Endothelial cell (in vitro differentiated cells): ENCODE measurements at regions not wholly inside any gene's neighbourhood (a gene's known extent, or its start where the extent isn't known, plus 50 kb on each side); places are given as distances from the start of the nearest gene placed in this dataset.

ENCODE experiments used
- DNase-seq: peaks from one replicate; pipeline ENCODE4 v3.0.0; 2021; ENCODE audit warnings: low spot score
- H3K27ac Mint-ChIP-seq: one replicate; pipeline ENCODE4 v1.8.0; 2021; ENCODE audit warnings: mixed read lengths, inconsistent platforms; ENCODE audit not compliant: unreplicated experiment
- H3K27me3 Mint-ChIP-seq: one replicate; pipeline ENCODE4 v1.8.0; 2021; ENCODE audit warnings: mild to moderate bottlenecking, moderate library complexity, mixed read lengths, inconsistent platforms; ENCODE audit not compliant: unreplicated experiment
- H3K36me3 Mint-ChIP-seq: one replicate; pipeline ENCODE4 v1.8.0; 2021; ENCODE audit warnings: mild to moderate bottlenecking, low read depth, mixed read lengths, inconsistent platforms; ENCODE audit not compliant: unreplicated experiment
- H3K4me1 Mint-ChIP-seq: one replicate; pipeline ENCODE4 v1.8.0; 2021; ENCODE audit warnings: mild to moderate bottlenecking, mixed read lengths, inconsistent platforms; ENCODE audit not compliant: unreplicated experiment
- H3K4me3 Mint-ChIP-seq: one replicate; pipeline ENCODE4 v1.8.0; 2021; ENCODE audit warnings: mild to moderate bottlenecking, mixed read lengths, inconsistent platforms; ENCODE audit not compliant: unreplicated experiment
- H3K9me3 Mint-ChIP-seq: one replicate; pipeline ENCODE4 v1.8.0; 2021; ENCODE audit warnings: mixed read lengths, inconsistent platforms; ENCODE audit not compliant: unreplicated experiment
- TF ChIP-seq, protein P1 (sequence below): fragments of 200-600 bp; sonication (generic); IDR thresholded peaks from one replicate; pipeline ENCODE4 v1.5.0; 2021; ENCODE audit warnings: antibody characterized with exemption; ENCODE audit not compliant: unreplicated experiment

DNA sequence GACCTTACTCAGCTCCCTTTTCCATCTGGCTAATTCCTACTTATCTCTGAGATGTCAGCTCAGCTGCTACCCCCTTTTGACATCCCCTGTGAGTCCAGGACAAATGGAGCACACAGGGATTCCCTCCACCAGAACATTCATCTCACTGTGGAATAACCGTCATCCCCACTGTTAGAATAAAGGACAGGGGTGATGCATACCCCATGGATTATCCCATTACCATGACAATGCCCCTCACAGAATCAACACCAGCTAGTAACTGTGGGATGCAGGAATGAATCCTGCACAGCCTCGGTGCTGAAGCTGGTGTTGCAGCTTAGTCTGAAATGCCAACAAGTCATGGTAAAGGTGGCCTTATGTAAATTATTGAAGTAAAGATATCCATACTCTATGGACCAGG lies 624.8 kb upstream of the RAB6C start:
- no peaks in the 10 kb centered on the region for H3K36me3 Mint-ChIP-seq
- no peaks in the 10 kb centered on the region for H3K9me3 Mint-ChIP-seq
- H3K27ac Mint-ChIP-seq = no peak overlapping the region
- H3K4me1 Mint-ChIP-seq = peaks cover 3% of the 10 kb centered on the region
- TF ChIP-seq, protein P1, sequence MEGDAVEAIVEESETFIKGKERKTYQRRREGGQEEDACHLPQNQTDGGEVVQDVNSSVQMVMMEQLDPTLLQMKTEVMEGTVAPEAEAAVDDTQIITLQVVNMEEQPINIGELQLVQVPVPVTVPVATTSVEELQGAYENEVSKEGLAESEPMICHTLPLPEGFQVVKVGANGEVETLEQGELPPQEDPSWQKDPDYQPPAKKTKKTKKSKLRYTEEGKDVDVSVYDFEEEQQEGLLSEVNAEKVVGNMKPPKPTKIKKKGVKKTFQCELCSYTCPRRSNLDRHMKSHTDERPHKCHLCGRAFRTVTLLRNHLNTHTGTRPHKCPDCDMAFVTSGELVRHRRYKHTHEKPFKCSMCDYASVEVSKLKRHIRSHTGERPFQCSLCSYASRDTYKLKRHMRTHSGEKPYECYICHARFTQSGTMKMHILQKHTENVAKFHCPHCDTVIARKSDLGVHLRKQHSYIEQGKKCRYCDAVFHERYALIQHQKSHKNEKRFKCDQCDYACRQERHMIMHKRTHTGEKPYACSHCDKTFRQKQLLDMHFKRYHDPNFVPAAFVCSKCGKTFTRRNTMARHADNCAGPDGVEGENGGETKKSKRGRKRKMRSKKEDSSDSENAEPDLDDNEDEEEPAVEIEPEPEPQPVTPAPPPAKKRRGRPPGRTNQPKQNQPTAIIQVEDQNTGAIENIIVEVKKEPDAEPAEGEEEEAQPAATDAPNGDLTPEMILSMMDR = no peak
- no peak overlapping the region for H3K4me3 Mint-ChIP-seq
- H3K27me3 Mint-ChIP-seq = no peaks in the 10 kb centered on the region
- no peak for DNase-seq

GRCh38 chr2:129361688-129362087 lies 617.8 kb upstream of the RAB6C start:
- H3K4me1 Mint-ChIP-seq = peaks cover 3% of the 10 kb centered on the region

GRCh38 chr2:129366263-129366662 lies 613.2 kb upstream of the RAB6C start:
- Mint-ChIP-seq H3K27me3 (no peaks in the 10 kb centered on the region), H3K27ac (no peak overlapping the region), H3K36me3 (no peaks in the 10 kb centered on the region), H3K9me3 (no peaks in the 10 kb centered on the region), H3K4me1 (no peaks in the 10 kb centered on the region), H3K4me3 (no peak overlapping the region)
- DNase-seq = no peak
- TF ChIP-seq, protein P1 = no peak

More at GRCh38 chr2:129361688-129362087, 617.8 kb upstream of the RAB6C start:
- no peak overlapping the region for H3K4me3 Mint-ChIP-seq
- no peak for DNase-seq
- no peaks in the 10 kb centered on the region for H3K9me3 Mint-ChIP-seq
- H3K27me3 Mint-ChIP-seq = peaks cover 1% of the 10 kb centered on the region
- TF ChIP-seq, protein P1 = no peak
- H3K36me3 Mint-ChIP-seq = no peaks in the 10 kb centered on the region
- no peak overlapping the region for H3K27ac Mint-ChIP-seq

GRCh38 chr2:129367107-129367506 lies 612.4 kb upstream of the RAB6C start:
- DNase-seq = no peak

GRCh38 chr2:129369437-129369836 lies 610.0 kb upstream of the RAB6C start:
- H3K27me3 Mint-ChIP-seq = peaks cover 2% of the 10 kb centered on the region
- no peak overlapping the region for H3K4me3 Mint-ChIP-seq
- TF ChIP-seq, protein P1 = no peak
- no peaks in the 10 kb centered on the region for H3K36me3 Mint-ChIP-seq
- H3K27ac Mint-ChIP-seq = no peak overlapping the region
- peaks cover under 1% of the 10 kb centered on the region for H3K4me1 Mint-ChIP-seq
- DNase-seq = no peak
- H3K9me3 Mint-ChIP-seq = no peaks in the 10 kb centered on the region

More at GRCh38 chr2:129367107-129367506, 612.4 kb upstream of the RAB6C start:
- Mint-ChIP-seq H3K9me3 (no peaks in the 10 kb centered on the region), H3K27me3 (peaks cover 1% of the 10 kb centered on the region), H3K4me3 (no peak overlapping the region), H3K36me3 (no peaks in the 10 kb centered on the region), H3K27ac (no peak overlapping the region), H3K4me1 (no peaks in the 10 kb centered on the region)
- TF ChIP-seq, protein P1 = no peak
